Stomach (tissue), 8 donors: ENCODE measurements at regions not wholly inside any gene's neighbourhood (a gene's known extent, or its start where the extent isn't known, plus 50 kb on each side); places are given as distances from the start of the nearest gene placed in this dataset.
A peak's percentile ranks its signal among the peaks of the same experiment; 100 is the strongest.

Experiments used
- DNase-seq, 2 donors: peaks; one replicate each; pipeline versions ENCODE4 v3.0.0 to v3.0.0-alpha.2; 2013 to 2019
- H3K27ac ChIP-seq, 5 donors: fragments of 200-600 bp in 4 of 5; sonication (generic) in 4 of 5; one replicate each; pipeline ENCODE4 v1.5.1; 2013 to 2019; ENCODE audit warnings: mild to moderate bottlenecking in 1 of 5, moderate library complexity in 1 of 5
- H3K27me3 ChIP-seq, 3 donors: fragments of 200-600 bp; sonication (generic); one replicate each; pipeline ENCODE4 v1.5.1; 2017 to 2019; ENCODE audit warnings: mixed run types in 1 of 3
- H3K36me3 ChIP-seq, 4 donors: fragments of 200-600 bp; sonication (generic); 1 replicate in 3 of 4; 2 replicates in 1 of 4; pipeline ENCODE4 v1.5.1; 2016 to 2019
- H3K4me1 ChIP-seq, 4 donors: fragments of 200-600 bp; sonication (generic); one replicate each; pipeline ENCODE4 v1.5.1; 2016 to 2019
- H3K4me3 ChIP-seq, 4 donors: fragments of 200-600 bp; sonication (generic) in 3 of 4; one replicate each; pipeline ENCODE4 v1.5.1; 2016 to 2019; ENCODE audit warnings: mild to moderate bottlenecking in 1 of 4
- H3K9me3 ChIP-seq, 4 donors: fragments of 200-600 bp; sonication (generic); one replicate each; pipeline ENCODE4 v1.5.1; 2016 to 2019
- CTCF ChIP-seq, 7 experiments: fragments of 450-650 bp in 4 of 7; fragments of 200-600 bp in 3 of 7; sonication (generic) in 3 of 7; IDR thresholded peaks; one replicate each; pipeline ENCODE4 v1.5.1; 2016 to 2019; ENCODE audit warnings: antibody characterized with exemption in 7 of 7, control low read depth in 2 of 7, mild to moderate bottlenecking in 1 of 7
- EP300 ChIP-seq: sonication (generic); formaldehyde crosslinking; IDR thresholded peaks from one replicate; pipeline ENCODE4 v1.6.1; 2017; ENCODE audit warnings: antibody characterized with exemption
- POLR2A ChIP-seq, 4 donors: fragments of 450-650 bp; IDR thresholded peaks; one replicate each; pipeline ENCODE4 v1.6.1; 2016; ENCODE audit warnings: antibody characterized with exemption in 4 of 4, control low read depth in 2 of 4, mild to moderate bottlenecking in 1 of 4, moderate library complexity in 1 of 4
- POLR2AphosphoS5 ChIP-seq, 3 donors: sonication (generic); formaldehyde crosslinking; IDR thresholded peaks; one replicate each; pipeline ENCODE4 v1.6.1; 2016; ENCODE audit warnings: antibody characterized with exemption in 3 of 3
- WGBS, 5 donors: extraction: QIAGEN DNeasy Blood & Tissue Kit in 3 of 5; methylation state at CpG; one replicate each; pipeline versions ENCODE4 v1.1.5 to v1.1.7; 2013 to 2018; 5-methylcytosine and 5-hydroxymethylcytosine counted together
- intact Hi-C: fragments of 100-400 bp; cut with DNase I; formaldehyde crosslinking; loops from one replicate; pipeline ENCODE4 v1.15.1; 2023; ENCODE audit warnings: low total_unique reads
- donor health status: healthy with polysubstance abuse.
- donor health status: Bipolar disorder and iron deficiency.
- donor health status: healthy.

GRCh38 chr2:212905640-212906201 lies 245.7 kb downstream of the IKZF2 start:
- peak in 1 of 2 donors; percentile 64 for DNase-seq
- H3K27ac ChIP-seq, result peak overlapping the region in 4 of 5 donors; percentile 17 to 76 (median 62)
- intact Hi-C loops, result no loop called here

GRCh38 chr2:212904646-212905045 lies 246.8 kb downstream of the IKZF2 start:
- Histone ChIP-seq H3K4me1 (peaks cover 0 to 14% (median 2%) of the 10 kb centered on the region in 4 donors), H3K9me3 (no peaks in the 10 kb centered on the region), H3K4me3 (no peak overlapping the region), H3K27ac (no peak overlapping the region), H3K36me3 (no peaks in the 10 kb centered on the region), H3K27me3 (no peaks in the 10 kb centered on the region)
- DNase-seq, result no peak
- TF ChIP-seq POLR2AphosphoS5 (IDR thresholded peaks at IDR 0.05) (no peak), CTCF (IDR thresholded peaks at IDR 0.05) (no peak), POLR2A (IDR thresholded peaks at IDR 0.05) (no peak)
- WGBS, 5 donors, result 80 to 93% (median 86%) methylated on average over 2 of the region's 2 CpGs
- intact Hi-C loops, result no loop called here

More at GRCh38 chr2:212905640-212906201, 245.7 kb downstream of the IKZF2 start:
- peak in 2 of 3 donors; percentile 10 to 30 for TF ChIP-seq POLR2AphosphoS5 (IDR thresholded peaks at IDR 0.05)
- no peak for TF ChIP-seq POLR2A (IDR thresholded peaks at IDR 0.05)
- Histone ChIP-seq H3K36me3 (no peaks in the 10 kb centered on the region), H3K4me3 (no peak overlapping the region), H3K27me3 (no peaks in the 10 kb centered on the region), H3K4me1 (peaks cover 0 to 14% (median 2%) of the 10 kb centered on the region in 4 donors), H3K9me3 (no peaks in the 10 kb centered on the region)
- WGBS, 5 donors, result 32 to 49% (median 41%) methylated on average over 6 of the region's 6 CpGs

- no peak overlapping the region for H3K4me3 ChIP-seq
- intact Hi-C loops, result no loop called here
- H3K9me3 ChIP-seq, result no peaks in the 10 kb centered on the region
- DNase-seq, result peak in 1 of 2 donors; percentile 75
- H3K36me3 ChIP-seq, result no peaks in the 10 kb centered on the region
- peaks cover 0 to 14% (median 2%) of the 10 kb centered on the region in 4 donors for H3K4me1 ChIP-seq
- H3K27ac ChIP-seq, result peak overlapping the region in 3 of 5 donors; percentile 4 to 76 (median 68)
- no peaks in the 10 kb centered on the region for H3K27me3 ChIP-seq
- no peak for TF ChIP-seq POLR2A (IDR thresholded peaks at IDR 0.05)
- TF ChIP-seq POLR2AphosphoS5 (IDR thresholded peaks at IDR 0.05), result peak in 1 of 3 donors; percentile 65
Observed at GRCh38 chr2:212903413-212903812, 248.0 kb downstream of the IKZF2 start.

- H3K4me3 ChIP-seq, result no peak overlapping the region
- no peaks in the 10 kb centered on the region for H3K9me3 ChIP-seq
- no peak for DNase-seq
- intact Hi-C loops, result no loop called here
- H3K27ac ChIP-seq, result peak overlapping the region in 3 of 5 donors; percentile 7 to 76 (median 68)
- peaks cover 0 to 14% (median 2%) of the 10 kb centered on the region in 4 donors for H3K4me1 ChIP-seq
- H3K27me3 ChIP-seq, result no peaks in the 10 kb centered on the region
- H3K36me3 ChIP-seq, result no peaks in the 10 kb centered on the region
- WGBS, 5 donors, result 77 to 92% (median 87%) methylated on average over 3 of the region's 3 CpGs
- TF ChIP-seq CTCF (IDR thresholded peaks at IDR 0.05) (no peak), POLR2AphosphoS5 (IDR thresholded peaks at IDR 0.05) (no peak), EP300 (no peak), POLR2A (IDR thresholded peaks at IDR 0.05) (no peak)
Observed at GRCh38 chr2:212902421-212902820, 249.0 kb downstream of the IKZF2 start.

DNA sequence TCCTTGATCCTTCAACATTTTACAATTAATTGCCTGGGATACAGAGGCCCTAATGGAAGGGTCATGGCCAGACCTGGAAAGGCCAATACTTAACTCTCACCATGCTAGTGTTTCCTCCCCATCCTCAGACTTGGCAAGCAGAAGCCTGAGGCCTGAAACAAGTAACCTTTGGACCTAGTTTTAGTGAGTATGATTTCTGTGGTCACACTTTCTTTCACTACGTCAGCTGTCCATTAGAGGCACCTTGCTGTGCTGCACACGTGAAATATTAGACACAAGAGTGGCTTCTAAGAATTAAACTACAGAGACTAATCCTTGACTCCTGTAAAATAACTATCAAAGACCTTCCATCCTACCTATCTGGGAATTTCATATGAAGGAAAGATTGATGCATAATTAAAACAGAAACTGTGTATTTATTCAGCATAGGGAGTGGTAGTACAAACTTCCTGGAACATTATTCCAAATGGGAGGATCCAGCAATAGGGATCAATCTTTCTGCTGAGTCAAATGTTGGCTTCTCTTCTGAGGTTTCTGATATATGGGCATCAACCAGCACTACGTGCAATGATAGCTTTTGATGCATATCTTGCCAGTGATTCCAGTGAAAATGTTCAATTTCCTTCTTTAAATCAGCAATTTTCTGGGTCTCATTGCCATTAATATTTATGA lies 249.7 kb downstream of the IKZF2 start:
- Histone ChIP-seq H3K27me3 (no peaks in the 10 kb centered on the region), H3K4me1 (peaks cover 0 to 13% (median 2%) of the 10 kb centered on the region in 4 donors), H3K27ac (peak overlapping the region; percentile 7 to 89 (median 68)), H3K4me3 (no peak overlapping the region), H3K36me3 (no peaks in the 10 kb centered on the region), H3K9me3 (no peaks in the 10 kb centered on the region)
- intact Hi-C loops, result no loop called here
- peak; percentile 29 to 55 for DNase-seq
- peak in 2 of 3 donors; percentile 16 to 34 for TF ChIP-seq POLR2AphosphoS5 (IDR thresholded peaks at IDR 0.05)
- no peak for TF ChIP-seq POLR2A (IDR thresholded peaks at IDR 0.05)
- 29 to 56% (median 38%) methylated on average over 3 of the region's 3 CpGs for WGBS, 5 donors
